Erythroblast (primary cell): ENCODE measurements at regions not wholly inside any gene's neighbourhood (a gene's known extent, or its start where the extent isn't known, plus 50 kb on each side); places are given as distances from the start of the nearest gene placed in this dataset.

Source experiments
- GATA1 ChIP-seq: IDR thresholded peaks from 2 replicates; pipeline ENCODE4 v1.6.1; 2011; ENCODE audit warnings: low read depth, mild to moderate bottlenecking, control low read depth, low read length, moderate library complexity
- POLR2A ChIP-seq: IDR thresholded peaks from 2 replicates; pipeline ENCODE4 v1.6.1; 2011; ENCODE audit warnings: mild to moderate bottlenecking, low read length

DNA sequence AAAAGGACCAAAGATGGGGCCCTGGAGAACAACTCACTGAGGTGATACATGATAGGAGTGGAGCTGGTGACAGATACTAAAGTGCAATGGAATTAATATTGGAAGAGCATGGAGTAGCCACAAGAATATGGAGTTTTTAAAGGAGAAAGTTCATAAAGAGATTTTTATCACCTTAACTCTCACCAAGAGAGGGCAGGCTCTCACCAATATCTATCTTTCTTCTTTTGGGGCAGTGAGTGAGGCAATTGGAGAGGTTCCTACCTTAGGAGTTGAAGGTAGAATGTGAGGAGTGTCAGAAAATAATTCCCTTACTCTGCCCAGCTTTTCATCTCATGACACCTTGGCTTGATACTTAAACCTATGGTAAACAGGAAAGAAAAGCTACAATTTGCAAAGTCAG, 233.7 kb upstream of the CWC22 start:
- TF ChIP-seq POLR2A, result no peak
- TF ChIP-seq GATA1, result no peak
